GM12878 (cell line): ENCODE measurements at regions not wholly inside any gene's neighbourhood (a gene's known extent, or its start where the extent isn't known, plus 50 kb on each side); places are given as distances from the start of the nearest gene placed in this dataset.

Experiments used
- ATAC-seq: fragments of 200-7000 bp; cut with Tn5 transposase; 3 replicates; pipeline ENCODE4 v1.9.1; 2020; ENCODE audit warnings: mild to moderate bottlenecking, moderate library complexity
- BruUV-seq: library from RNA; stranded (reverse); fragments of 400-500 nt; replicated peaks from 2 replicates; lab custom pipeline; 2021; lab: Mats Ljungman, UMichigan
- CTCF ChIA-PET: fragments of 300-600 bp; sonication (Branson Sonifier 250); formaldehyde crosslinking; extraction: SDS; loops from one replicate; lab custom pipeline; 2021; ENCODE audit warnings: inconsistent platforms; lab: Yijun Ruan, JAX
- POLR2A ChIA-PET: fragments of 350-600 bp; formaldehyde crosslinking; extraction: SDS; loops from one replicate; lab custom pipeline; 2021; ENCODE audit warnings: inconsistent platforms; lab: Charles Lee
- RAD21 ChIA-PET: fragments of 300-600 bp; sonication (Branson Sonifier 250); formaldehyde crosslinking; loops from one replicate; lab custom pipeline; 2023; ENCODE audit warnings: antibody characterized with exemption; ENCODE audit not compliant: unreplicated experiment; lab: Charles Lee
- SMC1A ChIA-PET: fragments of 300-600 bp; sonication (Branson Sonifier 250); formaldehyde crosslinking; loops from one replicate; lab custom pipeline; 2023; ENCODE audit not compliant: unreplicated experiment, uncharacterized antibody; lab: Charles Lee
- DNase-seq: peaks from one replicate; pipeline ENCODE4 v3.0.0-alpha.2; 2011; ENCODE audit warnings: low read depth, low spot score
- FAIRE-seq: peaks from 3 replicates; lab custom pipeline; 2011; peaks lifted over from hg19 to GRCh38; lab: Jason Lieb, UNC
- H2AFZ ChIP-seq: 2 replicates; pipeline ENCODE4 v1.6.0; 2011; ENCODE audit warnings: low read depth, low read length, control low read depth; ENCODE audit not compliant: control insufficient read depth
- H3K27ac ChIP-seq: 2 replicates; pipeline ENCODE4 v1.5.1; 2011; ENCODE audit warnings: control low read depth; ENCODE audit not compliant: control insufficient read depth, insufficient read depth
- H3K27me3 ChIP-seq, 2 experiments: replicated peaks in 1 of 2; 2 replicates each; pipeline versions ENCODE4 v1.6.0 to v1.6.1; 2011; ENCODE audit warnings: low read length in 1 of 2; ENCODE audit not compliant: control insufficient read depth in 2 of 2, insufficient read depth in 2 of 2
- H3K36me3 ChIP-seq, 2 experiments: 2 replicates each; pipeline ENCODE4 v1.5.1; 2011; ENCODE audit warnings: low read length in 1 of 2; ENCODE audit not compliant: control insufficient read depth in 2 of 2, insufficient read depth in 2 of 2
- H3K4me1 ChIP-seq: 2 replicates; pipeline ENCODE4 v1.6.1; 2011; ENCODE audit warnings: mild to moderate bottlenecking, low read length, moderate library complexity, mixed read lengths; ENCODE audit not compliant: control insufficient read depth, insufficient read depth
- H3K4me2 ChIP-seq: 2 replicates; pipeline ENCODE4 v1.6.0; 2011; ENCODE audit warnings: control low read depth; ENCODE audit not compliant: control insufficient read depth, insufficient read depth
- H3K4me3 ChIP-seq: fragments of 200-600 bp; sonication (generic); 2 replicates; pipeline ENCODE4 v1.5.1; 2016
- H3K79me2 ChIP-seq: 2 replicates; pipeline ENCODE4 v1.6.0; 2011; ENCODE audit warnings: low read length; ENCODE audit not compliant: control insufficient read depth, insufficient read depth
- H3K9ac ChIP-seq: 2 replicates; pipeline ENCODE4 v1.8.0; 2011; ENCODE audit warnings: low read length, control low read depth, mixed read lengths; ENCODE audit not compliant: control insufficient read depth, insufficient read depth
- H3K9me3 ChIP-seq: replicated peaks from 3 replicates; pipeline ENCODE4 v1.5.1; 2011; ENCODE audit warnings: mild to moderate bottlenecking, low read length; ENCODE audit not compliant: control insufficient read depth, insufficient read depth
- H4K20me1 ChIP-seq: 2 replicates; pipeline ENCODE4 v1.6.0; 2011; ENCODE audit not compliant: control insufficient read depth, insufficient read depth
- HCFC1 ChIP-seq: fragments of 150-350 bp; IDR thresholded peaks from 2 replicates; pipeline ENCODE4 v1.6.1; 2014; ENCODE audit warnings: low read length
- NR2F1 ChIP-seq: fragments of 450-650 bp; conservative IDR thresholded peaks from 2 replicates; pipeline ENCODE4 v1.6.1; 2017; ENCODE audit warnings: mild to moderate bottlenecking
- NRF1 ChIP-seq: conservative IDR thresholded peaks from 2 replicates; pipeline ENCODE4 v1.6.1; 2011; ENCODE audit warnings: mild to moderate bottlenecking, low read depth, low read length, improper control_type of control experiment
- RAD51 ChIP-seq: fragments of 450-650 bp; IDR thresholded peaks from 2 replicates; pipeline ENCODE4 v1.6.1; 2016; ENCODE audit warnings: moderate library complexity, mild to moderate bottlenecking, inconsistent platforms
- SMAD5 ChIP-seq: IDR thresholded peaks from 2 replicates; pipeline ENCODE4 v1.6.1; 2016; ENCODE audit warnings: antibody characterized with exemption, low read depth
- SMC3 ChIP-seq: IDR thresholded peaks from 2 replicates; pipeline ENCODE4 v1.6.1; 2011; ENCODE audit warnings: low read length, improper control_type of control experiment, borderline replicate concordance
- SP1 ChIP-seq: IDR thresholded peaks from one replicate; pipeline ENCODE4 v1.6.1; 2011; ENCODE audit warnings: low read depth, low read length
- TARDBP ChIP-seq: IDR thresholded peaks from 2 replicates; pipeline ENCODE4 v1.6.1; 2016; ENCODE audit warnings: borderline replicate concordance
- USF2 ChIP-seq: IDR thresholded peaks from 2 replicates; pipeline ENCODE4 v1.6.1; 2011; ENCODE audit warnings: low read depth, low read length, improper control_type of control experiment, borderline replicate concordance
- ZZZ3 ChIP-seq: IDR thresholded peaks from 2 replicates; pipeline ENCODE4 v1.6.1; 2011; ENCODE audit warnings: low read depth; ENCODE audit not compliant: control insufficient read depth, insufficient read length
- WGBS: methylation state at CpG from one replicate; pipeline ENCODE4 v1.1.6; 2016; ENCODE audit warnings: low lambda C conversion rate; ENCODE audit not compliant: insufficient replicate concordance, insufficient coverage; ENCODE audit errors: missing lambda C conversion rate; 5-methylcytosine and 5-hydroxymethylcytosine counted together
- in situ Hi-C: fragments of 300-500 bp; cut with MboI; formaldehyde crosslinking; loops from 9 replicates; pipeline ENCODE4 v1.14.3; 2018; ENCODE audit warnings: mixed read lengths
- intact Hi-C: fragments of 100-400 bp; cut with micrococcal nuclease; formaldehyde crosslinking; loops from one replicate; pipeline ENCODE4 v1.14.2; 2022; ENCODE audit not compliant: unreplicated experiment
- TF ChIP-seq, protein P1 (sequence below): fragments of 450-650 bp; IDR thresholded peaks from 2 replicates; pipeline ENCODE4 v1.6.1; 2017; ENCODE audit warnings: mild to moderate bottlenecking, moderate library complexity

GRCh38 chr13:50248516-50249143, 233.4 kb downstream of the KCNRG start:
- H3K4me2 ChIP-seq = no peak overlapping the region
- H3K4me1 ChIP-seq = peaks cover 9% of the 10 kb centered on the region
- ATAC-seq (no peak), DNase-seq (no peak), FAIRE-seq (no peak)
- no peak overlapping the region for H3K9ac ChIP-seq
- 0 out of 4 replicates have a peak, but pooled peaks cover 0 to 4% of the 10 kb centered on the region in 2 experiments for H3K27me3 ChIP-seq
- H4K20me1 ChIP-seq = no peaks in the 10 kb centered on the region
- ChIA-PET SMC1A (interaction anchor here (0.6 kb wide), 1 partner anchor 22 kb away, joined by 3 read pairs; no protein-coding TSS in a partner anchor), CTCF (no interaction called here), RAD21 (no interaction called here), POLR2A (interaction anchor here (0.6 kb wide), 1 partner anchor 1510 kb away, joined by 3 read pairs; no protein-coding TSS in a partner anchor)
- no peak overlapping the region for H2AFZ ChIP-seq
- no peak overlapping the region for H3K4me3 ChIP-seq
- no peak overlapping the region for H3K27ac ChIP-seq
- in situ Hi-C loops = no loop called here
- BruUV-seq = no TSS peak
- intact Hi-C loops = no loop called here
- H3K36me3 ChIP-seq = no peaks in the 10 kb centered on the region
- TF ChIP-seq NR2F1 = no peak
- no peak for TF ChIP-seq SP1
- TF ChIP-seq, protein P1, sequence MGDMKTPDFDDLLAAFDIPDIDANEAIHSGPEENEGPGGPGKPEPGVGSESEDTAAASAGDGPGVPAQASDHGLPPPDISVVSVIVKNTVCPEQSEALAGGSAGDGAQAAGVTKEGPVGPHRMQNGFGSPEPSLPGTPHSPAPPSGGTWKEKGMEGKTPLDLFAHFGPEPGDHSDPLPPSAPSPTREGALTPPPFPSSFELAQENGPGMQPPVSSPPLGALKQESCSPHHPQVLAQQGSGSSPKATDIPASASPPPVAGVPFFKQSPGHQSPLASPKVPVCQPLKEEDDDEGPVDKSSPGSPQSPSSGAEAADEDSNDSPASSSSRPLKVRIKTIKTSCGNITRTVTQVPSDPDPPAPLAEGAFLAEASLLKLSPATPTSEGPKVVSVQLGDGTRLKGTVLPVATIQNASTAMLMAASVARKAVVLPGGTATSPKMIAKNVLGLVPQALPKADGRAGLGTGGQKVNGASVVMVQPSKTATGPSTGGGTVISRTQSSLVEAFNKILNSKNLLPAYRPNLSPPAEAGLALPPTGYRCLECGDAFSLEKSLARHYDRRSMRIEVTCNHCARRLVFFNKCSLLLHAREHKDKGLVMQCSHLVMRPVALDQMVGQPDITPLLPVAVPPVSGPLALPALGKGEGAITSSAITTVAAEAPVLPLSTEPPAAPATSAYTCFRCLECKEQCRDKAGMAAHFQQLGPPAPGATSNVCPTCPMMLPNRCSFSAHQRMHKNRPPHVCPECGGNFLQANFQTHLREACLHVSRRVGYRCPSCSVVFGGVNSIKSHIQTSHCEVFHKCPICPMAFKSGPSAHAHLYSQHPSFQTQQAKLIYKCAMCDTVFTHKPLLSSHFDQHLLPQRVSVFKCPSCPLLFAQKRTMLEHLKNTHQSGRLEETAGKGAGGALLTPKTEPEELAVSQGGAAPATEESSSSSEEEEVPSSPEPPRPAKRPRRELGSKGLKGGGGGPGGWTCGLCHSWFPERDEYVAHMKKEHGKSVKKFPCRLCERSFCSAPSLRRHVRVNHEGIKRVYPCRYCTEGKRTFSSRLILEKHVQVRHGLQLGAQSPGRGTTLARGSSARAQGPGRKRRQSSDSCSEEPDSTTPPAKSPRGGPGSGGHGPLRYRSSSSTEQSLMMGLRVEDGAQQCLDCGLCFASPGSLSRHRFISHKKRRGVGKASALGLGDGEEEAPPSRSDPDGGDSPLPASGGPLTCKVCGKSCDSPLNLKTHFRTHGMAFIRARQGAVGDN = no peak
- no peak for TF ChIP-seq RAD51
- no peak for TF ChIP-seq SMC3
- no peak for TF ChIP-seq HCFC1
- TF ChIP-seq TARDBP = no peak
- TF ChIP-seq ZZZ3 = no peak
- no peak for TF ChIP-seq USF2
- TF ChIP-seq NRF1 = no peak
- no peak for TF ChIP-seq SMAD5
- TF ChIP-seq, all 136 proteins: peak for 0
- peaks cover 2% of the 10 kb centered on the region; the same call in 1 of the 3 replicates for H3K9me3 ChIP-seq
- H3K79me2 ChIP-seq = no peaks in the 10 kb centered on the region
- 0% methylated on average over 3 of the region's 3 CpGs for WGBS
